Cardiac septum (tissue), 1 donor: ENCODE measurements at regions not wholly inside any gene's neighbourhood (a gene's known extent, or its start where the extent isn't known, plus 50 kb on each side); places are given as distances from the start of the nearest gene placed in this dataset.

Experiments used
- DNase-seq: peaks from one replicate; pipeline ENCODE4 v3.0.0-alpha.2; 2020; ENCODE audit warnings: low spot score
- intact Hi-C: fragments of 100-400 bp; cut with DNase I; formaldehyde crosslinking; loops from one replicate; pipeline ENCODE4 v1.14.0; 2022
- donor health status: DM: no; HTN: no; CAD: no.

DNA sequence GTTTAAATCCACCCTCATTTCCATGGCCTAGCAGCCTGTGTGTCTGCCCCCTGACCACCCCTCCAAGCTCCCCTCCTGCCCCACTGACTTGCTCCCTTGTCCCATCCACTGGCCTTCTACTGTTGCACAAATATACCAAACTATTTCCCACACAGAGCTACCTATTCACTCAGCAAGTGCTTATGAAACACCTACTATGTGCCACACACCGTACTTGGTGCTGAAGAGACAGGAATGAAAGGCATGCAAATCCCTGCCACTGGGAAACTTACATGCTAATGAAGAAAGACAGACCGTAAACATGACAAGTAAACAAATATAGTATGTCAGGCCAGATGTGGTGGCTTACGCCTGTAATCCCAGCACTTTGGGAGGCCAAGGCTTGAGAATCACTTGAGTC lies 49.9 kb upstream of the CAPZB start:
- intact Hi-C loops: no loop called here
- DNase-seq: no peak
